ENCODE measurements at regions not wholly inside any gene's neighbourhood (a gene's known extent, or its start where the extent isn't known, plus 50 kb on each side); places are given as distances from the start of the nearest gene placed in this dataset.

DNA sequence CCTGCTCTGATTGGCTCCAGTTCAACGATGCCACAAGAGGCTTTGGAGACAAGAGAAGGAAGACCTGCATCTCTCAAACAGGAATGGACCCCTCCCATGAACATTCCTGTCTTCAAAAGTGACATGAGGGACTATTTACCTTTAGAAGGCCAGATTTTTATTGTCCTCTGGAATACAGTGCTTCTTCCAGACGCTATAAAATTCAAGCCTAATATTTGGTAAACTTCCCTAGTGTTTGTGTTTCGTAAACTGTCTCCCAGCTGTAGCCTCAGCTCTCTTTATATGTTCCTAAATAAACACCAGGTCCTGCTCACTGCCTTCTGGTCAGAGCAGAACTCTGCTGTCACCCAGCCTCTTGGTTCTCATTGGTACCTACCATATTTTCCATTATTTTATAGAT, 157.8 kb downstream of the CCDC34 start (continued):
- no peak for TF ChIP-seq RFX5 (IDR thresholded peaks at IDR 0.05)
- no peak for TF ChIP-seq FOSB (CRISPR knock-in tag; IDR thresholded peaks at IDR 0.05)
- TF ChIP-seq TFCP2L1 (CRISPR knock-in tag; IDR thresholded peaks at IDR 0.05): no peak
- 0 out of 3 replicates have a peak, but pooled peaks have one; percentile 17 for TF ChIP-seq BCL3 (IDR thresholded peaks at IDR 0.05)
- no peak for TF ChIP-seq FOSL2 (IDR thresholded peaks at IDR 0.05)
- TF ChIP-seq FOSL2 (CRISPR knock-in tag; IDR thresholded peaks at IDR 0.05): no peak; the same call in 1 of the 2 replicates
- TF ChIP-seq MAX (IDR thresholded peaks at IDR 0.05): no peak; the same call in 1 of the 2 replicates
- TF ChIP-seq CBX2 (IDR thresholded peaks at IDR 0.05; ENCODE audit: borderline replicate concordance, low read depth): no peak
- no peak for TF ChIP-seq RCOR1 (IDR thresholded peaks at IDR 0.05; ENCODE audit: low read depth, low read length)
- TF ChIP-seq EP300 (IDR thresholded peaks at IDR 0.05): peak in 1 of 2 experiments; percentile 52; a peak in 2 of 5 replicates
- TF ChIP-seq, protein P1, sequence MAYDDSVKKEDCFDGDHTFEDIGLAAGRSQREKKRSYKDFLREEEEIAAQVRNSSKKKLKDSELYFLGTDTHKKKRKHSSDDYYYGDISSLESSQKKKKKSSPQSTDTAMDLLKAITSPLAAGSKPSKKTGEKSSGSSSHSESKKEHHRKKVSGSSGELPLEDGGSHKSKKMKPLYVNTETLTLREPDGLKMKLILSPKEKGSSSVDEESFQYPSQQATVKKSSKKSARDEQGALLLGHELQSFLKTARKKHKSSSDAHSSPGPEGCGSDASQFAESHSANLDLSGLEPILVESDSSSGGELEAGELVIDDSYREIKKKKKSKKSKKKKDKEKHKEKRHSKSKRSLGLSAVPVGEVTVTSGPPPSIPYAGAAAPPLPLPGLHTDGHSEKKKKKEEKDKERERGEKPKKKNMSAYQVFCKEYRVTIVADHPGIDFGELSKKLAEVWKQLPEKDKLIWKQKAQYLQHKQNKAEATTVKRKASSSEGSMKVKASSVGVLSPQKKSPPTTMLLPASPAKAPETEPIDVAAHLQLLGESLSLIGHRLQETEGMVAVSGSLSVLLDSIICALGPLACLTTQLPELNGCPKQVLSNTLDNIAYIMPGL (CRISPR knock-in tag; IDR thresholded peaks at IDR 0.05; ENCODE audit: borderline replicate concordance): no peak
- TF ChIP-seq JUN (IDR thresholded peaks at IDR 0.05): peak in 1 of 2 experiments; percentile 42; a peak in 1 of 5 replicates
- TF ChIP-seq KDM5A (IDR thresholded peaks at IDR 0.05): no peak
- TF ChIP-seq, protein P2, sequence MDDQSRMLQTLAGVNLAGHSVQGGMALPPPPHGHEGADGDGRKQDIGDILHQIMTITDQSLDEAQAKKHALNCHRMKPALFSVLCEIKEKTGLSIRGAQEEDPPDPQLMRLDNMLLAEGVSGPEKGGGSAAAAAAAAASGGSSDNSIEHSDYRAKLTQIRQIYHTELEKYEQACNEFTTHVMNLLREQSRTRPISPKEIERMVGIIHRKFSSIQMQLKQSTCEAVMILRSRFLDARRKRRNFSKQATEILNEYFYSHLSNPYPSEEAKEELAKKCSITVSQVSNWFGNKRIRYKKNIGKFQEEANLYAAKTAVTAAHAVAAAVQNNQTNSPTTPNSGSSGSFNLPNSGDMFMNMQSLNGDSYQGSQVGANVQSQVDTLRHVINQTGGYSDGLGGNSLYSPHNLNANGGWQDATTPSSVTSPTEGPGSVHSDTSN (IDR thresholded peaks at IDR 0.05): peak; percentile 51; the same call in 1 of the 2 replicates
- no peak for TF ChIP-seq ZFP36 (IDR thresholded peaks at IDR 0.05; ENCODE audit: borderline replicate concordance, partially characterized antibody)
- TF ChIP-seq REST (IDR thresholded peaks at IDR 0.05): no peak
- TF ChIP-seq GATA3 (IDR thresholded peaks at IDR 0.05; ENCODE audit: borderline replicate concordance): peak; percentile 80
- TF ChIP-seq EHMT2 (IDR thresholded peaks at IDR 0.05; ENCODE audit: low read depth): no peak

- Histone ChIP-seq H3K9me3 (peaks cover 4% of the 10 kb centered on the region; the same call in 1 of the 3 replicates), H3K27ac (peak overlapping the region; percentile 49 to 77), H3K4me2 (peak overlapping the region; percentile 53), H3K4me1 (peaks cover 78% of the 10 kb centered on the region), H3K4me3 (no peak overlapping the region)
- FAIRE-seq (no peak), DNase-seq (ENCODE audit: low read depth in 1 of 2, low spot score in 1 of 2) (peak in 1 of 2 experiments; percentile 60), ATAC-seq (peak; percentile 30 to 49; a peak in 3 of 6 replicates)
- WGBS (ENCODE audit: missing lambda C conversion rate): 29% methylated on average over 3 of the region's 3 CpGs
- TF ChIP-seq TFCP2L1 (CRISPR knock-in tag; IDR thresholded peaks at IDR 0.05): no peak
- peak; percentile 65 for TF ChIP-seq SMC3 (IDR thresholded peaks at IDR 0.05)
- no peak for TF ChIP-seq FOXS1 (CRISPR knock-in tag; IDR thresholded peaks at IDR 0.05)
- peak; percentile 70 to 71 for TF ChIP-seq RAD21 (conservative IDR thresholded peaks at IDR 0.05 in 1 of 2, IDR thresholded peaks at IDR 0.05 in 1 of 2)
- TF ChIP-seq MYC (IDR thresholded peaks at IDR 0.05; ENCODE audit: borderline replicate concordance, low read length): no peak
- TF ChIP-seq CTCF (IDR thresholded peaks at IDR 0.05): peak; percentile 65
- no peak for TF ChIP-seq HOXB5 (CRISPR knock-in tag; IDR thresholded peaks at IDR 0.05)
- TF ChIP-seq CHD2 (IDR thresholded peaks at IDR 0.05; ENCODE audit: low read length, partially characterized antibody): no peak
- TF ChIP-seq TP53 (CRISPR knock-in tag; IDR thresholded peaks at IDR 0.05): no peak
- no peak for TF ChIP-seq MAFK (IDR thresholded peaks at IDR 0.05; ENCODE audit: partially characterized antibody)
- TF ChIP-seq KDM1A (IDR thresholded peaks at IDR 0.05; ENCODE audit: low read depth): no peak
- ChIA-PET CTCF (interaction anchor here (0.6 to 11.5 kb wide), 12 partner anchors 9 to 293 kb away, joined by 3 to 64 read pairs (median 6); no protein-coding TSS in a partner anchor), POLR2A (no interaction called here)
These were observed 158.5 kb downstream of the CCDC34 start for GRCh38 chr11:27204529-27204928.
